ENCODE measurements at regions not wholly inside any gene's neighbourhood (a gene's known extent, or its start where the extent isn't known, plus 50 kb on each side); places are given as distances from the start of the nearest gene placed in this dataset.
A peak's percentile ranks its signal among the peaks of the same experiment; 100 is the strongest.

DNA sequence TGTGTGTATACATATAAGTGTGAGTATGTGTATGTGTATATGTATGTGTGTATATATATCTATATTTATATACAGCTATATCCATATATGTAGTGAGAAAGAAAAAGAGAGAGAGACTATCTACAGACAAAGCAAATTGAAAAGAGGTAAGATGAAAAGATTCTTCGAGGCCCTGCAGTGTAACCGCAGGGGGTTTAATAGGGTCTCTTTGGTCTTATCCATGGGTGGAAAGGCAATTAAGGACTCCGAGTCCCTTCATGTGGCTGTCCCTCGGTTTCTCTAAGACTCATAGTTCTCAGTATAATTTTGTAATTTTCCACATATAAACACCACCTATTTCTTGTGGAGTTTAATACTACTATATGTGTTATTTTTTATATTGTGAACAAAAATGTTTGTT, 50.6 kb upstream of the JAZF1 start:
- no peak for DNase-seq

DNA sequence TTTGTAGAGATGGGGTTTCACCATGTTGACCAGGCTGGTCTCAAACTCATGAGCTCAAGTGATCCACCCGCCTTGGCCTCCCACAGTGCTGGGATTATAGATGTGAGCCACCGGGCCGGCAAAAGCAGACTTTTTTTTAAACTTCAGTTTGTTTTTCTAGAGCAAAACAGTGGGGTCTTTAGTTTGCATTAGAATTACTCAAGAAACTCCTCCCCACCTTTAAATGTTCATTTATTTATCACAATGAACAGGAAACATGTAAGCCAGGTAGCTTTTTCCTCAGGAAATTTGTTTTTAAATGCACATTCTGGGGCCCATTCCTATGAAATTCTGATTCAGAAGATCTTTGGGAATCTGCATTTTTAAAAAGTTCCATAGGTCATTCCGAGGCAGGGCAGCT, 56.0 kb upstream of the JAZF1 start:
- no peak for DNase-seq

DNA sequence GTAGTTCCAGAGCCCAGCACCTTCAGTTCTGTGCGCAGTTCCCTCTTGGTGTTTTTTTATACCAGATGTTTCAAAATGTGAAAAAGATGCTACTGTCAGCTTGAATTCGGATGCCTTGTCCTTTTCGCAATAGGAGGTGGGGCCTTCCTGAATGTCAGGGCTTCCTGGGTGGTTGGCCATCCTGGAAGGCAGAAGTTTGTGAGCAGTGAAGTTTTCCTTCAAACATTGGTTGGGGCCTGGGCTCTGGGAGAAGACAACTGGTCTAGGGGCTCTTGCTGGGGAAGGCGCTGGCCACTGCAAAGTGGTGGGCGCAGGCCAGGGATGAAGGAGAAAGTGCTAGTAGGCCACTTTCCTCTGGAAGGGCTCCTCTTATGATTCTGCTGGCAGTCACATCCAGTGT, 56.8 kb upstream of the JAZF1 start:
- DNase-seq = no peak

DNA sequence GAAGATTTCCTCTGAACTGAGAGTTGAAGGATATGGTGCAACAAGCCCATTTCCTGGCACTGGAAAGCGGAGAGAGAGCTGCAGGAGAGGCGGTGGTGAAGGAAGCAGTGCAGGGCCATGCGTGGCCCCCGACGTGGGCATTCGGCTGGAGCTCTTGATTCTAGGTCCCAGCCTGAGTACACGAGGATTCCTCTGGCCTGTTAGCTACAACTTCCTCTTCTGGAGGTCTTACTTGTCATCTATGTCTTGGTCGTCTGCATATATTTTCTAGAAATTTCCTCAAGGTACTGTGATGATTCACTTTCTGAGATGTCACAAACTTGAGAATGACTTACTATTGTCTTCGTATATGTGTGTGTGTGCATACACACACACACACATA, 59.2 kb upstream of the JAZF1 start:
- no peak for DNase-seq

DNA sequence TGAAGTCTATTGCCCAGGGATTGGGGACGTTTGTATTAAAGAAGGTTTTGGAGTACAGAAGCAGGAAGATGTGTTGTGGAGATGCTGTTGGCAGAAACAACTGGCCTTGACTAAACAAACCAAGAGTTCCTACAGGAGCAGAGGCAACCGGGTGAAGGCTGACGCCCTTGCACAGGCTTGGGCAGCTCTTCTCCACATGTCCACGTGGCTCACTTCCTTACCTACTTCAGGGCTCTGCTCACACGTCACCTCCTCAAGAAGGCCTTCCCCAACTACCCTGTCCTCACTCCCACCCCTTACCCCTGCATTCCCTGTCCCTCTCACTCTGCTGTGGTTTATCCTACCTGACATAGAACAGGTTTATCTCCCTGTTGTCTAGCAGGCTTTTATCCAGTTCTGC, 59.9 kb upstream of the JAZF1 start:
- DNase-seq = no peak

DNA sequence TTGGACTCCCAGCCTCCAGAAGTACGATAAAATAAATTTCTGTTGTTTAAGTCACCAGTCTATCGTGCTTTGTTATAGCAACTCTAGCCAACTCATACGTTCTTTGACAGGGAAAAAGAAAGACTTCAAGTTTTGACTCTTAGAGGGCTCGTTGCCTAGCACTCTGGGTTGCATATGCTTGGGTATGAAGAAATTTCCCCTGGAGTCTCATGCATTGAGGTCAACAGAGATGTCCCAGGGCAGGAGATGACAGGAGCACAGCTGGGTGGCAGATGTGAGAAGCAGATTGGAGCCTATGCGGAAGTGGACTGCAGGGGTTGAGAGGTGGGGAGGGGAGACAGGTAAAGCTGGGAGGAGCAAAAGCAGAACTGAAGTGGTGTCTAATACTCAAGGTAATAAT, 63.3 kb upstream of the JAZF1 start:
- DNase-seq = no peak

DNA sequence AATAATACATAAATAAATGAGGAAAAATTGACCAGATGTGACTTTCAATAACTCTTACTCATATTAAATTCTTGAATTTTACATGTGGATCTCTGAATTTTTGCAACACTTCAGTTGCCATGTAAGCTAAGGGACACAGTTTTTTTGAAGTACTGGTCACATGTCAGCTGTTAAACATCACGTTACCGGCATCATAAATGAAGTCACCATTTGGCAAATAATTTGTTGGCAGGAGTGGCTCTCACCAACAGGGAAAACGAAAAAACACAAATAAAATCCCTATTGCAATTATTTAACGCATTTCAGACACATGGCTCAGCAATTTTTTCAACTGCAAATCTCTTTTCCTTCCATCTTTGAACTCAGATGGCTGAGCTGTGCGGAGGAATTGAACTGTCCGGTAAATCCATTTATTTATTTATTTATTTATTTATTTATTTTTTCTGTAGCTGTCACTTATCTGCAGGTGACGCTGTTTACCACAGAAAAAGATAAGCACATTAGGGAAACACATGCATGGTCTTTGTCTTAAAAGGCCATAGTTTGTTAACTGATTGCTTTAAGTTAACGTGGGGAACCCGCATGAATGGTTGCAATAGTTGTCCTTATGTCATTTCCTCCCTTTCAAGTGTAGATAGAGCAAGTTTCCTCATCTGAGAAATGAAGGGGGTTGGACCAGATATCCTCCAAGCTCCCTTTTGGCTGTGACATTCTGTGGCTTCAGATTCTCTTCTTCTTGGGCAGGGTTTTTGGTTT, 64.7 kb upstream of the JAZF1 start:
- DNase-seq = no peak

DNA sequence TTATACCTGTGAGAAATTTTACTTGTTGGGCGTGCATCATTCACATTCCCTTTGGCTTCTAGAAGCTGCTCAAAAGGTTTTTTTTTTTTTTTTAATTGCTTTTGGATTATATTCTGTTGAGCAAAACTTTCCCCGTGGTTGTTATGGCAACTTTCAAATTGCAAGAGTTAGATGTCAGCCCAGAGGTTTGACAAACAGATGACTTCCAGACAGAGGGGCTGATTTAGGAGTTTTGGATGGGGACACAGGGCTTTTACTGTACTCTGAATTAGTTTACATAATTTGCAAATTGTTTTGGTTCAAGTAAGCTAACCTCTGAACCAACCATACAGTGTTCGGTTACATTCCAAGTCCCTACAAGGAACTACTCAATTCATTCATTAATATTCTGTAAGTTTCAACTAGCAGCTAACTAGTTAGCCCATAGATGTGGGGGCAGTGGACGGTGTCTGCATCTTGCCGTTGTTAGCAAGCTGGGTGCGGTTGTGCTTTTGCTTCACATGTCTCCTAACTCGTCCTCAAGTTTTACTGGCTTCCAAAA, 66.4 kb upstream of the JAZF1 start:
- DNase-seq = no peak

DNA sequence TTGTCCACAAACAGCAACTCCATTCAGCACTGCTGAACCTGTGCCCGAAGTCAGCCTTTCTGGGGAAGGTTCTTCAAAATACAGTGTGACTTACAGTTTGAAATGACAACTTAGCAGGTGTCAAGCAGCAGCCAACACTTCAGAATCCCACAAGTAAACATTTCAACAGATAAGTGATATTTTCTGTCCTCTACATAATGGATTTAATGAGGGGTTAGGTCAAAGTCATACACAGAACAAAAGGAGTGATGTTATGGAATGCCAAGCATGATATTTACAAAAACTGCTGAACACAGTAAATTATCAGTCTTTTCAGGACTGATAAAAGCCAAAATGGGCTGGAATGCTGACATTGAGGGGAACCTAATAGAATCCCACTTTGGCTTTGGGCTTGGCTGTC, 77.6 kb upstream of the JAZF1 start:
- DNase-seq = no peak

DNA sequence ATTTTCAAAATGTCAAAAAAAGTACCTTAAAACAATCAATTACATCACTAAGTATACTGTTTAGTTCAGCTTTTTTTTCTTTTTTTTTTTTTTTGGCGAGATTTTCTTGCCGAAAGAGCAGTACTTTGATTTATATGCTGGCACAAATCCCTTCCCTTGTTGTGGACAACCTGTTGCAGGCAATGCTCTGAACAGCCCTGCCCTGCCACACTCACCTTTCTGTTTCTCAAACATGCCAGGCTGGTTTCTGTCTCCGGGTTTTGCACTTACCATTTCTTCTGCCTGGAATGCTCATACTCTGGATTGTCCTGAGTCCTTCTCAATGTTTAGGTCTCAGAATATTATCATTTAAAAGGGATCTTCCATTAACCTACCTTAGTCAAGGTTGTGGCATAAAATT, 80.4 kb upstream of the JAZF1 start:
- DNase-seq = no peak

DNA sequence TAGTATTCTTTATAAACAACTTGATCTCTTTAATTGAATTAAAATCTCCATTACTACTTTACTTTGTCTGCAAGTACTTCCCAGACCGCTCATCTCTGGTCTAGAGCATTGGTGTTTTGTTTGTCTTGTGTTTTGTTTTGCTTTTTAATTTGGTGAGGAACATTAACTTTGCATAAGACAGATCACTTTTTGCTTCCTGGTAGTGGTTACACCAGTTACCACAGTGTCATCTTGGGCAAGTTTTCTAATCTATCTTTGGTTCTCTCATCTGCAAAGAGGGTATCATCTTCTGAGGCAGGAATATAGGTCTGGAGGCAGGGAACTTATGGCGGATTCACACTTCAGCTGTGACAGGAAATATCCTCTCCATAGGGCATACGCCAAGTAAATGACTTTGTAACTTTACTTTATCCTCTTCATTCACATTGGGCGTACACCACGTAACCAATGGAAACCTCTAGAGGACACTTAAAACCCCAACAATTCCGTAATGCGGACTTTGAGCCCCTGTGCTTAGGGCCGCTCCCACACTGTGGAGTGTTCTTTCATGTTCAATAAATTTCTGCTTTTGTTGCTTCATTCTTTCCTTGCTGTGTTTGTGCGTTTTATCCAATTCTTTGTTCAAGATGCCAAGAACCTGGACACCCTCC, 83.2 kb upstream of the JAZF1 start:
- no peak for DNase-seq

DNA sequence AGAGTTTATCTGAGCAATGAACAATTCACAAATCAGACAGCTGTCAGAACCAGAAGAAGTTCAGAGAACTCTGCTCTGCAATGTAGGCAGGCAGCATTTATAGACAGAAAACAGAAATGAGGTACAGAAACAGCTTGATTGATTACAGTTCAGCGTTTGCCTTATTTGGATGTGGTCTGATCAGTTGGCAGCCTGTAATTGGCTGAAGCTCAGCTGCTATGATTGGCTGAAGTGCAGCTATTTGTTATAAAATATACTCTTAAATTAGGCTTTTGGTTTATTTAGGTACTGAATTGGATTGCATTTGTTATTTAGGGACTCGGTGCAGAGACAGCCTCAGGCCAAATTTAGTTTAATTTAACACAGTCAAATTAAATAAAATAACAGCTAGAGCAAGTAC, 85.8 kb upstream of the JAZF1 start:
- DNase-seq = no peak

DNA sequence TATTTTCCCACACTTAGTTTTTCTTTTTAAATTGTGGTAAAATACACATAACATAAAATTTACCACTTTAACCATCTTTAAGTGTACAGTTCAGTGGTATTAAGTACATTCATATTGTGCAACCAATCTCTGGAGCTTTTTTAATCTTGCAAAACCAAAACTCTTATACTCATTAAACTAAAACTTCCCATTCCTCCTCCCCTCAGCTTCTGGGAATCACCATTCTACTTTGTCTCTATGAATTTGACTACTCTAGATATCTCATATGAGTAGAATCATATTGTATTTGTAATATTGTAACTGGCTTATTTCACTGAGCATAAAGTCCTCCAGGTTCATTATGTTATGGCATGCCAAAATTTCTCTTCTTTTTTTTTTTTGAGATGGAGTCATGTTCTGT, 86.4 kb upstream of the JAZF1 start:
- DNase-seq = no peak

DNA sequence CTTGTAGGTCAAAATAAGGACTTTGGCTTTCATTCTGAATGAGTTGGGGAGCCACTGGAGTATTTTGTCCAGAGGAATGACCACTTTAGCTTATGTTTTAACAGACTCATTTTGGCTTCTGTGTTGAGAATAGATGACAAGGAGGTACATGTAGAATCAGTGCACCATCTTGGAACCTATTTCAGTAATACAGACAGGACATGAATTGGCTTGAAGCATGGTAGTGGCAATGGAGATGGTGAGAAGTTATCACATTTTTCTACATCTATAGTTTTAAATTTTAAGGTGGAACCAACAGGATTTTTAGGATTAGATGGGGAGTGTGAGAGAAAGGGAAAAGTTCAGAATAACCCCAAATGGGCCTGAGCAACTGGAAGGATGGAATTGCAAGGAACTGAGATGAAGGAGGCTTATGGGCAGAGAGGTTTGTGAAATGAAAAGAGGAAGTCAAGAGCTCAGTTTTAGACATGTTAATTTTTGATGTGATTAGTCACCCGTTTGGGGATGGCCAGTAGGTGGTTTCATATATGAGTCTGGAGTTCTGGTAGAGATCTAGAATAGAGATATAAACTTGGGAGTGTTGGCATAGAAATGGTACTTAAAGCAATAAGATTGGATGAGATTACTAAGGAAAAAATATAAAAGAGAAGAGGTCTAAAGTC, 89.2 kb upstream of the JAZF1 start:
- DNase-seq = no peak

DNA sequence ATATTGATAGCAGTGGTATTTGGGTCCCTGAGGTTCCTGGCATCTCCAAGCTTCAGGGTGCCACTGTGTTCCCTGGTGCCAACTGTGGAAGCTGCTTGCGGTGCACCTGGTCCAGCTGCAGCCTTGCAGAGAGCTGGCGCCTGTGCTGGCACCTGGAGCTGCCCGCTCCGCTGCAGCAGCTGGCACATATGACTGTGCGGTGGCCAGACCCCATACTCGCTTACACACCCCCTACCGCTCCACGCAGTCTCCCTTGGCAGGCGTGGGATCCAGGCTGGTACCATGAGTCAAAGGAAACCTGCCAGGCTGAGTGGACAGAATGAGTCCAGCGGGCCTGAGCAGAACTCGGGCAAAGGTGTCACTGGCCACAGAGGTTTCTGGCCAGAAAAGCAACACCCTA, 89.9 kb upstream of the JAZF1 start:
- DNase-seq = no peak

DNA sequence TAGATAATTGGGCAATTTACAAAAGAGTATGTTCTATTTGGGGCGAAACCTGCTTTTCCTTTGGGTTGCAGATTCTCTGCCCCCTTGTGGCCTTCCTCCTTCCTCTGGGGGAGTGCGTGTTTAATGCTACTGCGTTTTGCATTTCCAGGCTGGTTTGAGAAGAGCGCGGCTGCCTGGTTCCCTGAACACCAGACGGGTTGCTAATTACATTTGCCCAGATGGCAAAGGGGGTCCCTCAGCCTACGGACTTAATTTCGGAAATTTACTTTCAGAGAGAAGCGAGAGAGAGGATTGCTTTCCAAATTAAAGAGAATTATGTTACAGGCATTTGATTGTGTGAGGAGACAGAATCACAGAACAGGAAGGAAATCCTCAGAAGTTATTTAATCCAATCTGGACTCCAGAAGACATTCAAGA, 91.9 kb upstream of the JAZF1 start:
- DNase-seq = peak; percentile 82

DNA sequence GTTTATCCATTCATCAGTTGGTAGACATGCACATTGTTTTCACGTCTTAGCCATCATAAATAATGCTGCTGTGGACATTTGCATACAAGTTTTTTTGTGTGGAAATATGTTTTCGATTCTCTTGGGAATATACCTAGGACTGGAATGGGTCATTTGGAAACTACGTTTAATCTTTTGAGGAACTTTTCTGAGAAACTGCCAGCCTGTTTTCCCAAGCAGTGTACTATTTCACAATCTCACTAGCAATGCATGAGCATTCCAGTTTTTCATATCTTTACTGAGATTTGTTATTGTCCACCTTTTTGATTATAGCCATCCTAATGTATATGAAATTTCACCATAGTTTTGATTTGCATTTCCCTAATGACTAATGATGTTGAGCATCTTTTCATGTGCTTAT, 95.7 kb upstream of the JAZF1 start:
- no peak for DNase-seq

DNA sequence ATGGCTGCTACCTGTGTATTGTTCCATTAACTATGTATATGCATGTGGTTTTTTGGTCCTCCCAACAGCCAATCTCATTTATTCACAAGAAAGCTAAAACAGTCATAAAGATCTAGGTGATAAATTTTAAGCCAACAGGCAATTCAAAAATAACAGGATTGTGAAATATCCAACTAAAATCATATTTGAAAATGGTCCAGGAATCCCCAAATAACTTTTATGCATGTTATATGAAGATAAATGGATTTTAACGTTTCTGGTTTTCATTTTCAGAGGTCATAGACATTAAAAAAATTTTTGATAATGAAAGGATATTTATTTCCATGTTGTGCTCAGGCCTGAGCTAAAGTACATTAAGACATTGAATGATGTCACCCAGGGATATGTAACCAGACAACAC, 96.8 kb upstream of the JAZF1 start:
- DNase-seq = no peak

DNA sequence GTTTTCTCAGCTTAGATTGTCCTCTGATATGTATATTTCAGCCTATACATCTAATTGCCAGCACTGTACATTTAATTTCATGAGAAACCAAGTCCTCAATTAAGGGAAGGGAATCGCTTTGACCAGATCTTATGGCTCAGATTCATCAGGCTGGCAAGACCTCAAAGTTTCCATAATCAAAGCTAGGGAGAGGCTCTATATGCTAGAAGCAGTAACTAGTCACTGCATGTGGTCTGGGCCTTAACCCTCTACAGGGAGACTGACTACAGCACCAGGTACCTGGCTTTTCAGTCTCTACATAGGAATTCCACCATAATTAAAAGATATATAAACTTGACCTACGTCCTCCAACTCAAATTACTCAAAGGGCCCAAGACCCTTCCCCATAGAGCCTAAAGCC, 97.4 kb upstream of the JAZF1 start:
- no peak for DNase-seq

DNA sequence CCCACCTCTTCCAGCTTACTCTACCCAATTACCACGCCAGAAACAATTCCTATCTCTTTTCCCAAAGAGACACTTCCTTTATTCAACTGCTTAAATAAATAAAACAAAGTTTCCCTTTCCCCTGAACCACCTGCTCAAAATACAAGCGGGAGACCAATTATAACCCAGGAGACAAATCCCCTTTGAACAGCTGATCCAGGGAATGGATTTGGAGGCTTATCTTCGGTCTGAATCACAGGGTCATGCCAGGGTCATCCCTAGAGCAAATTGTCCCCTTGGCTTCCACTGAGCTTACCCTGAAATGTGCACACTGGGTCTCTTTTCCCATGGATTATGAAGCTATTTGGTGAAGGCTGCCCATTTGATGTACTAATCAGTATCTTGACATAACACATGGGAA, 99.9 kb upstream of the JAZF1 start:
- no peak for DNase-seq

DNA sequence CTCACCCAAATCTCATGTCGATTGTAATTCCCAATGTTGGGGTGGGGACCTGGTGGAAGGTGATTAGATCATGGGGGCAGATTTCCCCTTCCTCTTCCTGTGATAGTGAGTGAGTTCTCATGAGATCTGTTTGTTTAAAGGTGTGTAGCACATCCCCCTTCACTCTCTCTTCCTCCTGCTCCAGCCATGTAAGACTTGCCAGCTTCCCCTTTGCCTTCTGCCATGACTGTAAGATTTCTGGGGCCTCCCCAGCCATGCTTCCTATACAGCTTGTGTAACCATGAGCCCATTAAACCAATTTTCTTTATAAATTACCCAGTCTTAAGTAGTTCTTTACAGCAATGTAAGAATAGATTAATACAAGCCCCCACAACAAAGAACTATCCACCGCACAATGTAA, 109.9 kb upstream of the JAZF1 start:
- DNase-seq = no peak

DNA sequence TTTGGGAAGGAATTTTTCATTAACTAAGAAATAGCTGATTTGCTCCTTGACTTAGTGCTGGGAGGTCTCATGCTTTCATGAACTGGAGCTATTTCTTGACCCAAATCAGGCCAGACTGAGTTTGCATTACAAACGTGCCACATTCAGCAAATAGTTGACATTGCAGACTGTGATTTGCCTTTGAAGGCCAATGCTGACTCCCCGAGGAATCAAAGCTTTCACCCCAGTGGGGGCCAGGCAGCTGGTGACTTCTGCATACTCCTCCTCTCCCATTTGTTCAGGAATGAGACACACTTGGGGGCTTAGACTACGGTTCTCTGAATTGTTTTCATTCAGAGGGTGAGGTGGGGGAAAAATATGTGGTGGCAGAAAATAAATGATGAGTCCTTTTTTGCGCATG, 111.0 kb upstream of the JAZF1 start:
- DNase-seq = no peak

DNA sequence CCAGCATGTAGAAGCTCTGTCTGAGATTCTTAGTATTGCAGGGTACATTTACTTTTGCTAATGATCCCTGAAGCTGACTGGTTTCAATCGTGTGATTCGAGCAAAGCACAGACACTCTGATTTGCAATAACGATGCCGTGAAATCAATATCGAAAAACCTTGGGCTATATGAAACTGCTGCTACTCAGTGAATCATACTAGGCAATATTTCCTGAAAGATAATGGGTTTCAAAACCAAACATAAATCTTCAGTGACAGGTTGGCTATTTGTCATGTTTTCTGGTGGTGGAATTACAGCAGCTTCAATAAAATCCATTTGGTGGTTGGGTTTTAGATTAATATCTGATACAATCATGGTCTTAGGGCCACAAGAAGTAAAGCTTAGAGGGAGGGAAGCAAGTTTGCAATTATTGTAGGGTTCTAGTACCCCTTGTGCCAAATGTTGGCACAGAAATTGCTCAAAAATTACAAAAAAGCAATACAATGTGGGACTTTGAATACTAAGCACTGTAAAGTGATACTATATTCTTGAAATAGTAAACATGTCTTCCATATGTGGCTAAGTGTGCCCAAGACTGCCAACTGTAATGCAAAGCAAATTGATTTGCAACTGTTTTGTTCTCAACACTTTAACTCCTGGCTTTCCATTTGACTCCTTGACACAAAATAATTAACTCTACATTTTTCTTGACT, 112.4 kb upstream of the JAZF1 start:
- DNase-seq = no peak

DNA sequence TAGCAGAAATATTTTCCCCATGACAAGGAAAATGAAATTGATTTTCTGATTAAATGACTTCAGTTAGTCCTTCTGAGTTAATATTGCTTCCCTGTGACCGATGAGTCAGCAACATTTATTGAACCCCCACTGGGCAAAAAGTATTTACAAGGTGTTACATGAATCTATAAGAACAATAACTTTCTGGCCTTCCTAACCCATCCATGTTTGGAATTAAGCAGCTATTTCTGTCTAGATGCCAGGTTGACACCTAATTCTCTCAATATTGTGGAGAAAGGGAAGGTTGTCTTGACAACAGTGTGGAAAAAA, 112.9 kb upstream of the JAZF1 start:
- DNase-seq = no peak
